Adrenal gland (tissue), 5 donors: ENCODE measurements at regions not wholly inside any gene's neighbourhood (a gene's known extent, or its start where the extent isn't known, plus 50 kb on each side); places are given as distances from the start of the nearest gene placed in this dataset.

Experiments
- POLR2A ChIP-seq, 2 donors: fragments of 450-650 bp; IDR thresholded peaks; one replicate each; pipeline ENCODE4 v1.6.1; 2017; ENCODE audit warnings: antibody characterized with exemption in 2 of 2, mild to moderate bottlenecking in 2 of 2, moderate library complexity in 1 of 2
- TF ChIP-seq, protein P1 (sequence below), 6 experiments: fragments of 450-650 bp in 4 of 6; fragments of 200-600 bp in 2 of 6; sonication (generic) in 1 of 6; IDR thresholded peaks; 1 replicate in 5 of 6; 2 replicates in 1 of 6; pipeline versions ENCODE4 v1.5.1 to v1.8.0; 2016 to 2021; ENCODE audit warnings: antibody characterized with exemption in 6 of 6, mild to moderate bottlenecking in 2 of 6, moderate library complexity in 1 of 6
- donor health status: DM: no; HTN: no; CAD: no.

DNA sequence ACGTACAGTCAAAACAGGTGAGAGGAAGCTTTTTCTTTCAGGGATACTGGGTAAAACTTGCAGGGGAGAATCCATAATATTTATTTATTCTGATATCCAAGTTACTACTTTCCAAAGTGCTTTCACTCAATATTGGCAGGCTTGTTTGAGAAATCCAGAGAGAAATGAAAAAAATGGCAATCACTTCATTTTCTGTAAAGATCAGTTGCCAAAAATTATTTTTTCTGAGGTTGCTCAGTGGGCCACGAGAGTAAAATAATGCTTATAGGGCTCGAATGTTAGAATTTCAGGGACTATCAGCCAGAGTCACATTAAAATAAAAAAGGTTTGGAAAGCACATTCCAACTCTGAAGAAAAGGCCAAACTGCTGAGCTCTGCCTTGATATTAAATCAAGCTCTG is 324.6 kb upstream of the RND3 start:
- TF ChIP-seq, protein P1, sequence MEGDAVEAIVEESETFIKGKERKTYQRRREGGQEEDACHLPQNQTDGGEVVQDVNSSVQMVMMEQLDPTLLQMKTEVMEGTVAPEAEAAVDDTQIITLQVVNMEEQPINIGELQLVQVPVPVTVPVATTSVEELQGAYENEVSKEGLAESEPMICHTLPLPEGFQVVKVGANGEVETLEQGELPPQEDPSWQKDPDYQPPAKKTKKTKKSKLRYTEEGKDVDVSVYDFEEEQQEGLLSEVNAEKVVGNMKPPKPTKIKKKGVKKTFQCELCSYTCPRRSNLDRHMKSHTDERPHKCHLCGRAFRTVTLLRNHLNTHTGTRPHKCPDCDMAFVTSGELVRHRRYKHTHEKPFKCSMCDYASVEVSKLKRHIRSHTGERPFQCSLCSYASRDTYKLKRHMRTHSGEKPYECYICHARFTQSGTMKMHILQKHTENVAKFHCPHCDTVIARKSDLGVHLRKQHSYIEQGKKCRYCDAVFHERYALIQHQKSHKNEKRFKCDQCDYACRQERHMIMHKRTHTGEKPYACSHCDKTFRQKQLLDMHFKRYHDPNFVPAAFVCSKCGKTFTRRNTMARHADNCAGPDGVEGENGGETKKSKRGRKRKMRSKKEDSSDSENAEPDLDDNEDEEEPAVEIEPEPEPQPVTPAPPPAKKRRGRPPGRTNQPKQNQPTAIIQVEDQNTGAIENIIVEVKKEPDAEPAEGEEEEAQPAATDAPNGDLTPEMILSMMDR (IDR thresholded peaks at IDR 0.05): no peak
- no peak for TF ChIP-seq POLR2A (IDR thresholded peaks at IDR 0.05)
